Prostate gland (tissue), 2 donors: ENCODE measurements at regions not wholly inside any gene's neighbourhood (a gene's known extent, or its start where the extent isn't known, plus 50 kb on each side); places are given as distances from the start of the nearest gene placed in this dataset.
"Not testable (repeated sequence)": the region's sequence is repeated elsewhere in the genome, so short reads cannot be mapped to it uniquely, and the experiment has no call there.

Experiments
- DNase-seq: peaks from one replicate; pipeline ENCODE4 v3.0.0-alpha.2; 2019; ENCODE audit warnings: low spot score
- H3K27ac ChIP-seq, 2 donors: fragments of 200-600 bp; sonication (generic); 2 replicates each; pipeline ENCODE4 v1.5.1; 2017 to 2019
- H3K27me3 ChIP-seq: fragments of 200-600 bp; sonication (generic); replicated peaks from 2 replicates; pipeline ENCODE4 v1.5.1; 2019; ENCODE audit not compliant: insufficient read depth
- H3K36me3 ChIP-seq, 2 donors: fragments of 200-600 bp; sonication (generic); 1 replicate in 1 of 2; 2 replicates in 1 of 2; pipeline versions ENCODE4 v1.5.1 to v1.8.1; 2017 to 2019
- H3K4me1 ChIP-seq: fragments of 200-600 bp; sonication (generic); replicated peaks from 2 replicates; pipeline ENCODE4 v1.5.1; 2019
- H3K4me3 ChIP-seq, 2 donors: fragments of 200-600 bp; sonication (generic); 2 replicates each; pipeline ENCODE4 v1.5.1; 2017 to 2019
- H3K9me3 ChIP-seq: fragments of 200-600 bp; sonication (generic); 2 replicates; pipeline ENCODE4 v1.5.1; 2017
- POLR2A ChIP-seq: fragments of 450-650 bp; IDR thresholded peaks from one replicate; pipeline ENCODE4 v1.6.1; 2016; ENCODE audit warnings: antibody characterized with exemption, mild to moderate bottlenecking
- POLR2AphosphoS5 ChIP-seq: sonication (generic); formaldehyde crosslinking; IDR thresholded peaks from one replicate; pipeline ENCODE4 v1.6.1; 2017; ENCODE audit warnings: antibody characterized with exemption
- WGBS: methylation state at CpG from one replicate; pipeline ENCODE4 v1.1.5; 2018; 5-methylcytosine and 5-hydroxymethylcytosine counted together
- intact Hi-C: fragments of 100-400 bp; cut with DNase I; formaldehyde crosslinking; loops from one replicate; pipeline ENCODE4 v1.14.2; 2022
- TF ChIP-seq, protein P1 (sequence below), 4 experiments: fragments of 200-600 bp in 2 of 4; fragments of 450-650 bp in 2 of 4; sonication (generic) in 2 of 4; IDR thresholded peaks; 1 replicate in 3 of 4; 2 replicates in 1 of 4; pipeline ENCODE4 v1.5.1; 2016 to 2019; ENCODE audit warnings: antibody characterized with exemption in 4 of 4, mild to moderate bottlenecking in 2 of 4, moderate library complexity in 2 of 4

DNA sequence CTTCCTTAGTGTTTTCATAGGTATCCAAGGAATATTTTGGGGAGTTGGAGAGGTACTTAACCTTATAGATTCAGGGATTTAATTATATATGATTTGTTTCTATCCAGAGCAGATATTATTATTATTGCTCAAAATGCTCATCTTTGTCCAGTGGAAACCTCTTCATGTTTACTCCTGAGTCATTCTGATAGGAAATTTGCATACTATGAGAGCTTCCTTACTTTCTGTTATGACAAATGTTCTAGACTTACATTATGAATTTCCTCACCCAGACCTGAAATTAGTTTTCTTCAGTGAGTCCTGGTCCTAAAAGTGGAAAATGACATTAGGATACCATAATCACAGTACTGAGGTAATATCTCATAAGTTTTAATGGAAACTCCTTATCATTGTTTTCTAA lies 57.5 kb upstream of the PLPPR5 start:
- TF ChIP-seq, protein P1, sequence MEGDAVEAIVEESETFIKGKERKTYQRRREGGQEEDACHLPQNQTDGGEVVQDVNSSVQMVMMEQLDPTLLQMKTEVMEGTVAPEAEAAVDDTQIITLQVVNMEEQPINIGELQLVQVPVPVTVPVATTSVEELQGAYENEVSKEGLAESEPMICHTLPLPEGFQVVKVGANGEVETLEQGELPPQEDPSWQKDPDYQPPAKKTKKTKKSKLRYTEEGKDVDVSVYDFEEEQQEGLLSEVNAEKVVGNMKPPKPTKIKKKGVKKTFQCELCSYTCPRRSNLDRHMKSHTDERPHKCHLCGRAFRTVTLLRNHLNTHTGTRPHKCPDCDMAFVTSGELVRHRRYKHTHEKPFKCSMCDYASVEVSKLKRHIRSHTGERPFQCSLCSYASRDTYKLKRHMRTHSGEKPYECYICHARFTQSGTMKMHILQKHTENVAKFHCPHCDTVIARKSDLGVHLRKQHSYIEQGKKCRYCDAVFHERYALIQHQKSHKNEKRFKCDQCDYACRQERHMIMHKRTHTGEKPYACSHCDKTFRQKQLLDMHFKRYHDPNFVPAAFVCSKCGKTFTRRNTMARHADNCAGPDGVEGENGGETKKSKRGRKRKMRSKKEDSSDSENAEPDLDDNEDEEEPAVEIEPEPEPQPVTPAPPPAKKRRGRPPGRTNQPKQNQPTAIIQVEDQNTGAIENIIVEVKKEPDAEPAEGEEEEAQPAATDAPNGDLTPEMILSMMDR (IDR thresholded peaks at IDR 0.05): no peak
- no peak for TF ChIP-seq POLR2A
- no peak for TF ChIP-seq POLR2AphosphoS5
- H3K27me3 ChIP-seq: no peaks in the 10 kb centered on the region
- H3K9me3 ChIP-seq: no peaks in the 10 kb centered on the region
- no peak overlapping the region for H3K27ac ChIP-seq
- no peak for DNase-seq
- no peaks in the 10 kb centered on the region for H3K4me1 ChIP-seq
- no peak overlapping the region for H3K4me3 ChIP-seq
- intact Hi-C loops: no loop called here
- H3K36me3 ChIP-seq: no peaks in the 10 kb centered on the region

DNA sequence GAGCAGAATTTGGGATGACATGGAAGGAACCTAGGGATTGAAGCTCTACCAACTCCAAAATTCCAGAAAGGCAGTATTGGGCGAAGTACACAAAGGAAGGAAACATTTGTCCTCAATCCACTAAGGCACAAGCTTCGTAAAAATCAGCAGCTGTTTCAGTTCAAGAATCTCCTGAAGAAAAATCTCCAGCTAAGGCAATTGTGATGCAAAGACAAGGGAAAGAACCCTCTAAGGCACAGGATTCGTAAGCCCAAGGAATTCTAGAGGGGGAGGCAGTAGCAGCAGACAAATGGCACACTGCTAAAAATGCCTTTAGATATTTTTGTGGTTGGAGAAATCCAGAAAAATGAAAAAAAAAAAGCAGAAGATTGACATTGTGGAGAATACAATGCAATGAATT lies 64.5 kb upstream of the PLPPR5 start:
- intact Hi-C loops: no loop called here
- no peak for DNase-seq
- no peak overlapping the region for H3K27ac ChIP-seq
- H3K27me3 ChIP-seq: no peaks in the 10 kb centered on the region
- no peaks in the 10 kb centered on the region for H3K9me3 ChIP-seq
- WGBS: 43% methylated on average over 3 of the region's 3 CpGs
- H3K4me1 ChIP-seq: no peaks in the 10 kb centered on the region
- no peak overlapping the region for H3K4me3 ChIP-seq
- no peaks in the 10 kb centered on the region for H3K36me3 ChIP-seq
- TF ChIP-seq, protein P1 (IDR thresholded peaks at IDR 0.05): no peak
- TF ChIP-seq POLR2AphosphoS5: no peak
- no peak for TF ChIP-seq POLR2A

DNA sequence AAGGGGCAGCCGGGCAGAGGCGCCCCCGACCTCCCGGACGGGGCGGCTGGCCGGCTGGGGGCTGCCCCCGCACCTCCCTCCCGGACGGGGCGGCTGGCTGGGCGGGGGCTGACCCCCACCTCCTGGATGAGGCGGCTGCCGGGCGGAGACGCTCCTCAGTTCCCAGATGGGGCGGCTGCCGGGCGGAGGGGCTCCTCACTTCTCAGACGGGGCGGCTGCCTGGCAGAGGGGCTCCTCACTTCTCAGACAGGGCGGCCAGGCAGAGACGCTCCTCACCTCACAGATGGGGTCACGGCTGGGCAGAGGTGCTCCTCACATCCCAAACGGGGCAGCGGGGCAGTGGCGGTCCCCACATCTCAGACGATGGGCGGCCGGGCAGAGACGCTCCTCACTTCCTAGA lies 73.9 kb upstream of the PLPPR5 start:
- H3K9me3 ChIP-seq, H3K4me3 ChIP-seq, H3K36me3 ChIP-seq, DNase-seq, intact Hi-C loops, H3K4me1 ChIP-seq, H3K27ac ChIP-seq, H3K27me3 ChIP-seq: not testable (repeated sequence)
- WGBS: 94% methylated on average over 25 of the region's 31 CpGs

GRCh38 chr1:99082366-99082765 lies 77.7 kb upstream of the PLPPR5 start:
- Histone ChIP-seq H3K4me1 (no peaks in the 10 kb centered on the region), H3K36me3 (no peaks in the 10 kb centered on the region), H3K27me3 (no peaks in the 10 kb centered on the region), H3K27ac (no peak overlapping the region), H3K9me3 (no peaks in the 10 kb centered on the region), H3K4me3 (no peak overlapping the region)
- intact Hi-C loops: no loop called here
- DNase-seq: no peak
- WGBS: 35% methylated on average over 2 of the region's 2 CpGs
- TF ChIP-seq POLR2AphosphoS5 (no peak), POLR2A (no peak)
- TF ChIP-seq, protein P1 (IDR thresholded peaks at IDR 0.05): no peak

- Histone ChIP-seq H3K4me3 (no peak overlapping the region), H3K27me3 (no peaks in the 10 kb centered on the region), H3K4me1 (no peaks in the 10 kb centered on the region), H3K27ac (no peak overlapping the region), H3K36me3 (no peaks in the 10 kb centered on the region), H3K9me3 (no peaks in the 10 kb centered on the region)
- intact Hi-C loops: no loop called here
- no peak for TF ChIP-seq POLR2AphosphoS5
- TF ChIP-seq POLR2A: no peak
- TF ChIP-seq, protein P1 (IDR thresholded peaks at IDR 0.05): no peak
- WGBS: 61% methylated on average over 4 of the region's 4 CpGs
- no peak for DNase-seq
These were observed 78.7 kb upstream of the PLPPR5 start for GRCh38 chr1:99083338-99083737.

- H3K27me3 ChIP-seq: no peaks in the 10 kb centered on the region
- no peak overlapping the region for H3K27ac ChIP-seq
- 71% methylated on average over 1 of the region's 1 CpG for WGBS
- H3K9me3 ChIP-seq: no peaks in the 10 kb centered on the region
- intact Hi-C loops: no loop called here
- no peak for DNase-seq
- TF ChIP-seq, protein P1 (IDR thresholded peaks at IDR 0.05): no peak
- TF ChIP-seq POLR2A: no peak
- no peak for TF ChIP-seq POLR2AphosphoS5
- H3K4me1 ChIP-seq: no peaks in the 10 kb centered on the region
- no peak overlapping the region for H3K4me3 ChIP-seq
- no peaks in the 10 kb centered on the region for H3K36me3 ChIP-seq
These were observed 79.9 kb upstream of the PLPPR5 start for GRCh38 chr1:99084562-99084961.
